ENCODE measurements at regions not wholly inside any gene's neighbourhood (a gene's known extent, or its start where the extent isn't known, plus 50 kb on each side); places are given as distances from the start of the nearest gene placed in this dataset.

DNA sequence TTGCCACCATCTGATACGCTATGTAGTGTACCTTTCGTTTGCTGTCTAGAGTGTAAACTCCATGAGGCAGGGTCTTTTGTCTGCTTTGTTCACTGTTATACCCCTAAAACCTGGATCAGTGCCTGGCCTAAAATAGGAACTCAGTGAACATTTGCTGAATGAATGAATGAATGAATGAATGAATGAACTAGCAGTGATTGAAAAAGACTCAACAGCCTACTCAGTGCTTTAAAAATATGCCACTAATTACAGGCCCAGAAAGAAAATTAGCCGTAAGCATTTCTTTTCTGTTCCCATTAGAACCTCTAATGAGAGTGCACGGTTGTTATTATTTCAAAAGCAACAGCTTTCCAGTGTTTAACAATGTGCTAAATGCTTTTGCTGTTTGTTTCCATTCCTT is 69.3 kb upstream of the SYT6 start:
- no peak for DNase-seq

DNA sequence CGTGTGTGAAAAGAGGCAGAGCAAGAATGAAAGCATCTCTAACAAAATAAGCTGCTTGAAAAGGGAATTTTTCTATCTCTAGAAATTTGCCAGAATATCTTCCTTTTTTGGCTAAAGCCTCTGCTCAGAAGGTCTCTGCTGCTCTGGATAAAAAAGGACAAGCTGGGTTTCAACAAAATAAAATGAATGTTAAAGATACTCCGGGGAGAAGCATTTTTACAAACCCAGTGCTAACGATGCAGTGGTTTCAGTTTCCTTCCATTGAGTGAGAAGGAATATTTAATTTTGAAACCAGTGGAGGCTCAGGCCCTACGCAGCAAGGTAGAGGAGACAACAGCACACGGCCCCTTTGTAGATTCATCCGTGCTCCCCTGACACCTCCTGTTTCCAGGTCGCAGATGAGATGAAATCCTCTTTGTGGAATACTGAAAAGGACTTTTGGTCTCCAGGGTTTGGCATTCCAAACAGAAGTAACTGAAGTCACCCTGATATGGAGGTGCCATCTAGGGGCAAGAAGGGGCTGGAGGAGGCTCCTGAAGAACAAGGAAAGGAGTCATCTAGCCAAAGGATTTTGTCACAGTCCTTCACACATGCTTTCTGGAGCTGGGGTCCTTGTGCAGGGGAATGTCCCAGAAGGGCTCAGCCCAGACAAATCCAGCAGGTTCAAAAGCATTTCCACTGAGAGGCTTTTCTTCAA is 65.7 kb upstream of the SYT6 start:
- peak; percentile 29 for DNase-seq

DNA sequence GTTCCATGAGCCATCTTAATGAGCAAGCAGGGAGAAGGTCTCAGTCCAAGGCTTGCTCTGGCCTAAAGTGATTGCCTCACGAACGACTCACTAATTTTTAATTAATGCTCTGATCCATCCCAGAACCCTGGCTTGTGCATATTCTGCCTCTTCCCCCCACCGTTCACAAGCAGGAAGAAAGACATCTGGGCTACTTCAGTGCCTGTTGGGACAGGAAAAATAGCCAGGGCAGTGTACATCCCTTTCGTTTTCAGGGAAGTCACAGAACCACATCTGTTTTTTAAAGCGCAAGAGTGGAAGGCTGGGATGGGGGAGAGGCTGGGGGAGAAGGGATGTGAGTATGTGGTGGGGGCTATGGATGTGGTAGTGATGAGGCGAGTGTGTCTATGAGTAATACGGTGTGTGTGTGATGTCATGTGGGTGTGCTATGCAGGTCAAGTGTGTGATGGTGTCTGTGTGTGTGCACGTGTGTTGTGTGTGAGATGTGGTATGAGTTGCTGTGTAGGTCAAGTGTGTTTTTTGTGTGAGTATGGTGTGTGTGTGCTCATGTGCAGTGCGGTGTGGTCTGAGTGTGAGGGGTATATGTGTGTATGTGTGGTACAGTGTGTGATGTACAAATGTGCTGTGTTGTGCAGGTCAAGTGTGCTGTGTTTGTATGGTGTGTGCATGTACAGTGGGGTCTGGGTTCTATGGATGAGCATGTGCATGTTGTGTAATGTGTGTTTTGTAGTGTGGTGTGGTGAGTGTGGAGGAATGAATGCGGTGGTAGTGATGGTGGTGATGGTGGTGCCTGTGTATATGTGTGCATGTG is 64.9 kb upstream of the SYT6 start:
- no peak for DNase-seq

DNA sequence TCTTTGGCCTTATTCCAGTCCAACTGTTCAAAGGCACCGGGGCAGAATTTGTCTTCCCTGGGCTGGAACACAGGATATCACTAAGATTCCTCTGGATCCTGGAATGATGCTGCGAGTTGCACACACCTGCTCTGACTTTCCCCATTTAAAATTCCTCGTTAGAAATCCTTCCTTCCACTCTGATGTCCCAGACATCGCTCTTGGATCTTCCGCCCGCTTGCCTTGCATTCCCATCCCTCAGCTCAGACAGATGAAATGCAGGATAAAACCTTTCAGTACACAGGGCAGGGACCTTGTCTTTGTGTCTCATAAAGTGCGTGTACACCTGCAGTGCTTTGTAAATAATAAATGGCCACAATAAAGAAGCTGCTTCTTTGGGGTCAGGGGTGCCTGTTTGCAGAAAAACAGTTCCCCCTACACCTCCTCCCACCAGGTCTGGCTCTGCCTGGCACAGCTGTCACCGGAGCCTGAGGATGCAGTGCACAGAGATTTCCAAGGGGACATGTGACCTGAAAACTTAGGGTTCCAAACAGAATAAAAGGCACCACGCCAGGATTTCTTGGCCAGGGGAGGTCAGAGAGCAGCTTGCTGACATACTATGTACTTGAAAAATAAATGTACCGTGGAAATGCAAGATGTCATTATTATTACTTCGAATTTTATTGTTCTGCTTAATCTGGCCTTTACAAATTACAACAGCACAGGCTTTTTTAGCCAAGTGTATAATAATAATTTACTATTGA is 62.9 kb upstream of the SYT6 start:
- no peak for DNase-seq

DNA sequence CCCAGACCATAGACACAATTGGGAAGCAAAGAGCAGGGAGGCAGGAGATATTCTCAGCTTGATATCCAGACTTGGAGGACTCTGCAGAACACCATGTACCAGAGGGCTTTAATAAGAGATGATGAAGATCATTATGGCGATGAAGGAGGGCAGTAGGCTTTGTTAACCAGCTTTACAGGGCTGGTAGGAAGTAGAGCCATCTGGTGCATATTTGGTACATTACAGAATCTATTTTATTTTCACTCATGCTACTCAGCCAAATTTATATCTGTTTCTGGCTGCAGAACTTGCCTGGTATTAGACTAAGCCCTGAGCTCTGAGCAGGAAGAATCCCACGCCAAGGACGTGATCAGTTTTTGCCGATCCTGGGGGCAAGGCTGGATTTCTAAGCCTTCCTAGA is 61.8 kb upstream of the SYT6 start:
- DNase-seq = no peak

DNA sequence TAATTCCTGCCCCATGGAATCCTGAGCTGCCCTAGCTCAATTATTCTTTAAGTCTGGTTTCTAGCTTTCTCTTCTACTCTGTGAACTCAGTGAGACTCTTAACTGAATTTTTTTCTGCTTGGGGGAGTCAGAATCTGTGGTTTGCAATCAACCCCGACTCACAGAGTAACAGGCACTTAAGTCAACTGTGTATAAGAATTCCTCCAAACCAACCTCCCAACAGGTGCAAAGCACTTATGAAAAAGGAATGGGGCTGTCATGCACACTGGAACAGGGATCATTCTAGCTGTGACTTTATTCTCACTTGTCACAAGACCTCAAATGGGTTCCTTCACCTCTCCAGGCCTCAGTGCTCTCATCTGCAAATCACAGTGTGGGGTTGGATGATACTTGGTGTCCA is 60.3 kb upstream of the SYT6 start:
- DNase-seq = no peak

DNA sequence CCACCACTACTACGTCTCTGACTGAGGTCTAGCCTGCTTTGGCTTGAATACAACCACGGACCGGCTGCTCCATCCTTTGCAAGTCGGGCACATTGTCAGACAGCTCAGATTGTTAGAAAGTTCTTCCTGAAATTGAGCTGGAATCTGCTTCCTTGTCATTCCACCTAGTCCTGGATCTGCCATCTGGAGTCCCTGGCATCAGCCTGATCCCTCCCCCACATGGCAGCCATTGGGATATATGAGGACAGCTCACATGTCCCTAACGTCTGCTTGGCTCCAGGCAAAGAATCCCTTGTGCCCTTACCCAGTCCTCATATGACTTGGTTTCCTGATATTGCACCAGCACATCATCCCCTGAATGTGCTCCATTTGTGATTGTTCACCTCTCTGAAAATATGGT is 56.3 kb upstream of the SYT6 start:
- DNase-seq = no peak

DNA sequence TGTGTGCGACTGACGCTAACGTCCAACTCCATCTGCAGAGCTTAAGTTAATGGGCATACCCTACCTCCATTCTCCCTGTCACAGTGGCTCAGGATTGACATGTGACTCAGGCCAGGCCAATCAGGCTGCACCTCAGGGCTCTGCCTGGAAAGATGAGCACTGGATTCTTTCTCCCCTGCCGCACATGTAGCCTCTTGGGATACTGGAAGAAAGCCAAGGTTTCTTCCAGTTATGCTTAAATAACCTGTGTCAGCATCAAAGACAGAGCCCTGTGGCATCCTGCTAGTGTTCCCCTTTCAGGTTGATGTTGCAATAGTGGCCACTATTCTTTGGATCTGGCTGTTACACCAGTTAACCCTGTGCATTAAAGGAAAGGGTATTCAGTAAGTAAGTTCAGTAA is 55.0 kb upstream of the SYT6 start:
- DNase-seq = no peak

DNA sequence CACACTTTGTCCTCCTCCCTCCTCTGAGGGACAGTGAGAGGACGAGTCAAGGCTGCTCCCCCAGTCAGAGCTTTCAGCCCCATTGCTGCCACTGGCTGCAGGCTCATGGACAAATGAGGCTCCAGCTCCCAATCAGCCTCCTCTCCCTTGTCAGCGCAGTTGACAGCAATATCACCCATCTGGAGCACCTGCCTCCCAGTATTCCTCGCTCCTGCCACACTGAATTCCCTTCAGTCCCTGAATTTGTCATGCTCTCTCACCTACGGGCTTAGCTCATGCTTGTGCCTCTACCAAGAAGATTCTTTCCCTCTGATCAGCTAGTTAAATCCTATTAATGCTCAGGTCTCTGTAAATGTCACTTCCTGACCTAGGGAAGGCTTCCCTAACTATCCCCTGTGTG is 54.4 kb upstream of the SYT6 start:
- no peak for DNase-seq

DNA sequence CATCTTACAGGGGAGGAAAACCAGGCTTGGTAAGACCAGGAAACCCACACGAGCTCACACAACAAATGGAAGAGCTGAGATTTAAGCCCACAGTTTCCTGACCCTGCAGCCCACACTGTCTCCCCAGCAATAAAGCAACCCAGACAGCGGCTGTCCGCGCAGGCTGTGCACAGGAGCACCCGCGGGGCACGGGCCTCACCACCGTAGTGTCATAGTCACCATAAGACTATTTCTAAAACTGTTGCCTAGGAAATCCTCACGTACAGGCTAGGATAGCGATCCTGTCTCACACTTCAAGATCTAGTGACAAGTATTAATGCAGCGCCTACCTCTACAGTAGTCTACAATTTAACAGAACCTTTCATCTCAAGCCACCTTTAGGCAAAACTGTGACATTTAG is 54.0 kb upstream of the SYT6 start:
- DNase-seq = no peak

DNA sequence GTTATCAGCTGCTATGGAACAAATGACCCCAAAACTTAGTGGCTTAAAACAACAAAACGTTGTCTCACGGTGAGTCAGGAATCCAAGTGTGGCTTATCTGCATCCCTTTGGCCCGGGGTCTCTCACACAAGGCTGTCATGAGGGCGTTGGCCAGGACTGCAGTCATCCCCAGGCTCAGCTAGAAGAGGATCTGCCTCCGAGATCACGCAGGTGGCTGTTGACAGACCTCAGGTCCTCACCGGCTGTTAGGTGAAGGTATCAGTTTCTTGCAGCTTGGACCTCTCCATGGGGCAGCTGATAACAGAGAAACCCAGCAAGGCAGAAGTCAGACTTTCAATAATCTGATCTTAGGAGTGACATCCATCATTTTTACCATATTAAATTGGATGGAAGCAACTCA is 52.7 kb upstream of the SYT6 start:
- no peak for DNase-seq

DNA sequence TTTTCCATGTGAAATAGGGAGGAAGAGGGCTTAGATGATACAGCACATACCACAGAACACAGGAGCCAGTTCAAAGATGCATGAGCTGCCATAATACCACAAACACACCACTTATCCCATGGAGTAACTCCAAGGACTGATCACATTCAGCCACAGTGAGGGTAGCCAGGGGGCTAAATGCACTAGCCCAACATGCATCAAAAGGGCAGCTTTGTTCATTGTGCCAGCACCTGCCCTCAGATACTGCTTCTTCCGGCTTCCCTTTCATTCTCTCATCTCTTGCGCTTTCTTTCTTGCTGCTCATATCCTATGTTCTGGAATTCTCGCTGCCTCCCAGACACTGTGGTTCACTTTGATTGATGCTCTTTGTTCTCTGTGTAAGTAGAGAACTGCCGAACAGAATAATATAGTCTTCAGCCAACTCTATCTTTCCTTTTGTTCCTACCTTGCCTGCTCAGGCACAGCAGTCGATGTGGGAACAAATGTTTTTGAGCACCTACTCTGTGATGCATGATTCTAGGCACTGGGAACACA is 50.0 kb upstream of the SYT6 start:
- DNase-seq = no peak

Data from EL (cell line).